SK-N-SH (cell line): ENCODE measurements at regions not wholly inside any gene's neighbourhood (a gene's known extent, or its start where the extent isn't known, plus 50 kb on each side); places are given as distances from the start of the nearest gene placed in this dataset.

Experiments used
- CTCF ChIA-PET: fragments of 300-600, 350-600 bp; formaldehyde crosslinking; extraction: SDS; loops from one replicate; lab custom pipeline; 2021; lab: Yijun Ruan, JAX
- POLR2A ChIA-PET: fragments of 350-600 bp; sonication (Branson Sonifier 250); formaldehyde crosslinking; extraction: SDS; loops from one replicate; lab custom pipeline; 2020; ENCODE audit warnings: antibody characterized with exemption, inconsistent platforms; lab: Yijun Ruan, JAX
- DNase-seq: peaks from one replicate; pipeline ENCODE4 v3.0.0; 2012
- H2AFZ ChIP-seq: fragments of 200-600 bp; sonication (generic); 2 replicates; pipeline ENCODE4 v1.8.1; 2016; ENCODE audit warnings: antibody characterized with exemption, mild to moderate bottlenecking, low read depth
- H3F3A ChIP-seq: fragments of 200-600 bp; sonication (generic); replicated peaks from 2 replicates; pipeline ENCODE3; 2016; ENCODE audit warnings: antibody characterized with exemption, mild to moderate bottlenecking; ENCODE audit not compliant: insufficient read depth
- H3K27ac ChIP-seq, 2 experiments: fragments of 200-500 bp in 1 of 2; fragments of 200-600 bp in 1 of 2; sonication (Bioruptor generic) in 1 of 2; sonication (generic), shearing (Covaris generic) in 1 of 2; 2 replicates each; pipeline versions ENCODE4 v1.5.1 to v1.6.1; 2014 to 2016; ENCODE audit warnings: low read depth in 2 of 2, inconsistent platforms in 1 of 2, low read length in 1 of 2, mild to moderate bottlenecking in 1 of 2, mixed read lengths in 1 of 2
- H3K27me3 ChIP-seq: fragments of 200-600 bp; sonication (generic), shearing (Covaris generic); 2 replicates; pipeline ENCODE4 v1.6.1; 2016; ENCODE audit warnings: mixed run types; ENCODE audit not compliant: insufficient read depth
- H3K36me3 ChIP-seq, 2 experiments: fragments of 200-500 bp in 1 of 2; fragments of 200-600 bp in 1 of 2; sonication (Bioruptor generic) in 1 of 2; sonication (generic) in 1 of 2; replicated peaks in 1 of 2; 2 replicates each; pipeline versions ENCODE3 to v1.5.1; 2014 to 2016; ENCODE audit warnings: low read length in 1 of 2, mild to moderate bottlenecking in 1 of 2; ENCODE audit not compliant: insufficient read depth in 2 of 2, control insufficient read depth in 1 of 2
- H3K4me1 ChIP-seq, 2 experiments: fragments of 200-500 bp in 1 of 2; fragments of 200-600 bp in 1 of 2; sonication (Bioruptor generic) in 1 of 2; sonication (generic), shearing (Covaris generic) in 1 of 2; 2 replicates each; pipeline versions ENCODE4 v1.5.1 to v1.6.1; 2014 to 2016; ENCODE audit warnings: low read depth in 1 of 2, low read length in 1 of 2, mixed run types in 1 of 2; ENCODE audit not compliant: insufficient read depth in 2 of 2, control insufficient read depth in 1 of 2
- H3K4me2 ChIP-seq: fragments of 200-600 bp; sonication (generic), shearing (Covaris generic); 2 replicates; pipeline ENCODE4 v1.6.1; 2017; ENCODE audit warnings: mixed run types
- H3K4me3 ChIP-seq, 2 experiments: fragments of 200-500 bp in 1 of 2; fragments of 200-600 bp in 1 of 2; sonication (Bioruptor generic) in 1 of 2; sonication (generic), shearing (Covaris generic) in 1 of 2; 2 replicates each; pipeline versions ENCODE4 v1.5.1 to v1.8.1; 2014 to 2016; ENCODE audit warnings: low read depth in 2 of 2, inconsistent platforms in 1 of 2, low read length in 1 of 2, mild to moderate bottlenecking in 1 of 2, mixed read lengths in 1 of 2, moderate library complexity in 1 of 2
- H3K79me2 ChIP-seq: fragments of 200-600 bp; sonication (generic); 2 replicates; pipeline ENCODE4 v1.8.1; 2017; ENCODE audit warnings: mild to moderate bottlenecking; ENCODE audit not compliant: insufficient read depth
- H3K9ac ChIP-seq: fragments of 200-600 bp; sonication (generic); 2 replicates; pipeline ENCODE4 v1.6.1; 2017; ENCODE audit warnings: mixed run types
- H3K9me2 ChIP-seq: fragments of 200-600 bp; sonication (generic); 2 replicates; pipeline ENCODE4 v1.6.1; 2017; ENCODE audit warnings: mixed run types
- H3K9me3 ChIP-seq: fragments of 200-600 bp; sonication (generic); 2 replicates; pipeline ENCODE4 v1.6.1; 2017; ENCODE audit warnings: mixed run types, mild to moderate bottlenecking, moderate library complexity
- H4K20me1 ChIP-seq: fragments of 200-600 bp; sonication (generic); 2 replicates; pipeline ENCODE4 v1.6.1; 2017; ENCODE audit warnings: mild to moderate bottlenecking, mixed run types; ENCODE audit not compliant: insufficient read depth
- CHD2 ChIP-seq: fragments of 150-350 bp; IDR thresholded peaks from 2 replicates; pipeline ENCODE4 v1.6.1; 2018; ENCODE audit warnings: low read length; ENCODE audit not compliant: partially characterized antibody
- ELF1 ChIP-seq: IDR thresholded peaks from 2 replicates; pipeline ENCODE4 v1.4.0; 2012
- EP300 ChIP-seq, 2 experiments: IDR thresholded peaks; 2 replicates each; pipeline versions ENCODE4 v1.4.0 to v1.6.1; 2012; ENCODE audit warnings: borderline replicate concordance in 1 of 2, low read depth in 1 of 2, low read length in 1 of 2
- FOXJ3 ChIP-seq: sonication (generic); formaldehyde crosslinking; IDR thresholded peaks from 2 replicates; pipeline ENCODE4 v1.5.1; 2020; ENCODE audit warnings: mild to moderate bottlenecking, missing genetic modification reagents
- FOXM1 ChIP-seq: IDR thresholded peaks from 2 replicates; pipeline ENCODE4 v1.4.0; 2012; ENCODE audit warnings: low read depth, mild to moderate bottlenecking
- GABPA ChIP-seq: IDR thresholded peaks from 2 replicates; pipeline ENCODE4 v1.4.0; 2012; ENCODE audit warnings: low read depth, mild to moderate bottlenecking
- JUND ChIP-seq: IDR thresholded peaks from 2 replicates; pipeline ENCODE4 v1.4.0; 2012
- MEF2A ChIP-seq: IDR thresholded peaks from 2 replicates; pipeline ENCODE4 v1.4.0; 2012; ENCODE audit warnings: low read depth, borderline replicate concordance
- MXI1 ChIP-seq: IDR thresholded peaks from 2 replicates; pipeline ENCODE4 v1.6.1; 2012; ENCODE audit warnings: mild to moderate bottlenecking, low read depth, low read length, improper control_type of control experiment
- NFIC ChIP-seq: IDR thresholded peaks from 2 replicates; pipeline ENCODE4 v1.4.0; 2012; ENCODE audit warnings: borderline replicate concordance
- NRF1 ChIP-seq: IDR thresholded peaks from 2 replicates; pipeline ENCODE4 v1.6.1; 2012; ENCODE audit warnings: low read depth, mild to moderate bottlenecking, low read length
- PBX3 ChIP-seq: IDR thresholded peaks from 2 replicates; pipeline ENCODE4; 2012
- POLR2AphosphoS5 ChIP-seq: IDR thresholded peaks from 2 replicates; pipeline ENCODE4 v1.6.1; 2012; ENCODE audit warnings: low read depth, low read length
- RAD21 ChIP-seq: IDR thresholded peaks from 2 replicates; pipeline ENCODE4 v1.6.1; 2012; ENCODE audit warnings: mild to moderate bottlenecking, low read length
- RCOR1 ChIP-seq: fragments of 150-350 bp; IDR thresholded peaks from 2 replicates; pipeline ENCODE4 v1.6.1; 2017; ENCODE audit warnings: antibody characterized with exemption, low read length
- RFX5 ChIP-seq: IDR thresholded peaks from 2 replicates; pipeline ENCODE4 v1.6.1; 2012; ENCODE audit warnings: mild to moderate bottlenecking, improper control_type of control experiment, low read length
- RXRA ChIP-seq: IDR thresholded peaks from 2 replicates; pipeline ENCODE4 v1.4.0; 2012; ENCODE audit warnings: low read depth, mild to moderate bottlenecking, borderline replicate concordance
- TAF1 ChIP-seq: IDR thresholded peaks from 2 replicates; pipeline ENCODE4 v1.6.1; 2012; ENCODE audit warnings: low read depth, mild to moderate bottlenecking, low read length, moderate library complexity, borderline replicate concordance
- TCF12 ChIP-seq: IDR thresholded peaks from 2 replicates; pipeline ENCODE4 v1.4.0; 2012
- YY1 ChIP-seq: IDR thresholded peaks from 2 replicates; pipeline ENCODE4 v1.4.0; 2012; ENCODE audit warnings: low read depth, mild to moderate bottlenecking
- WGBS: methylation state at CpG from one replicate; pipeline ENCODE4 v1.1.6; 2017; ENCODE audit warnings: low lambda C conversion rate; 5-methylcytosine and 5-hydroxymethylcytosine counted together
- TF ChIP-seq, protein P1 (sequence below): fragments of 150-350 bp; IDR thresholded peaks from 2 replicates; pipeline ENCODE4 v1.6.1; 2017; ENCODE audit warnings: antibody characterized with exemption, low read length, low read depth, borderline replicate concordance
- TF ChIP-seq, protein P2 (sequence below): fragments of 200-600 bp; sonication (generic); IDR thresholded peaks from 2 replicates; pipeline ENCODE4 v1.6.1; 2017; ENCODE audit warnings: antibody characterized with exemption, mild to moderate bottlenecking, moderate library complexity
- TF ChIP-seq, protein P3 (sequence below): IDR thresholded peaks from 2 replicates; pipeline ENCODE4 v1.6.1; 2012; ENCODE audit warnings: mild to moderate bottlenecking, low read depth, low read length, moderate library complexity

DNA sequence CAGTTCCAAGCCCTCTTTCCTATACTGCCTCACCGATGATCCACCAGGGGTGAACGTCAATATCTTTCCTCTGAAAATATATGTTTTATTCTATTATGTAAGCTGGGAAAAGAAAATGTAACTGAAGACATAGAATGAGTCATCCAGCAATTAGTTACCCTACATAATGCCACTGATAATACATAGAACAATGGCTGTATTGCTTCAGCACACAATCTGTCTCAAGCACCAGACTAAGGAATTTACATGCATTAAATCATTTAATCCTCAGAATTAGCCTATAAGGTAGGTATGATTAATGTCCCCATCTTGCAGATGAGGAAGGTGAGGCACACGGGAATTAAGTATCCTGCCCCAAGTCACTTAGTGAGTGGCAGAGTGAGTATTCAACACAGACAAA is 472.8 kb downstream of the TOX3 start:
- Histone ChIP-seq H3K27ac (no peak overlapping the region), H3K9ac (no peak overlapping the region), H3K4me1 (no peaks in the 10 kb centered on the region), H3K4me3 (no peak overlapping the region), H3K79me2 (no peaks in the 10 kb centered on the region), H3K36me3 (no peaks in the 10 kb centered on the region), H4K20me1 (no peaks in the 10 kb centered on the region), H3K9me3 (no peaks in the 10 kb centered on the region), H3K27me3 (no peaks in the 10 kb centered on the region), H3K4me2 (no peak overlapping the region), H3K9me2 (no peaks in the 10 kb centered on the region), H3F3A (no peaks in the 10 kb centered on the region), H2AFZ (no peak overlapping the region)
- 19% methylated on average over 3 of the region's 3 CpGs for WGBS
- ChIA-PET POLR2A (no interaction called here), CTCF (interaction anchor here (4.5 kb wide), 1 partner anchor 948 kb away, joined by 16 read pairs; no protein-coding TSS in a partner anchor)
- TF ChIP-seq NRF1 (no peak), RXRA (no peak), JUND (no peak), EP300 (IDR thresholded peaks at IDR 0.05; ENCODE audit: borderline replicate concordance in 1 of 2, low read depth in 1 of 2, low read length in 1 of 2) (no peak), TAF1 (no peak), MEF2A (no peak), ELF1 (no peak), CHD2 (no peak), YY1 (no peak), RCOR1 (no peak)
- TF ChIP-seq, protein P1, sequence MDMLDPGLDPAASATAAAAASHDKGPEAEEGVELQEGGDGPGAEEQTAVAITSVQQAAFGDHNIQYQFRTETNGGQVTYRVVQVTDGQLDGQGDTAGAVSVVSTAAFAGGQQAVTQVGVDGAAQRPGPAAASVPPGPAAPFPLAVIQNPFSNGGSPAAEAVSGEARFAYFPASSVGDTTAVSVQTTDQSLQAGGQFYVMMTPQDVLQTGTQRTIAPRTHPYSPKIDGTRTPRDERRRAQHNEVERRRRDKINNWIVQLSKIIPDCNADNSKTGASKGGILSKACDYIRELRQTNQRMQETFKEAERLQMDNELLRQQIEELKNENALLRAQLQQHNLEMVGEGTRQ = no peak
- DNase-seq = no peak

- H3K4me1 ChIP-seq = no peaks in the 10 kb centered on the region
- WGBS = 12% methylated on average over 3 of the region's 3 CpGs
- no peaks in the 10 kb centered on the region for H3F3A ChIP-seq
- POLR2A ChIA-PET = no interaction called here
- CTCF ChIA-PET = interaction anchor here (2.1 to 4.5 kb wide), 2 partner anchors 119 to 949 kb away, joined by 6 to 16 read pairs; no protein-coding TSS in a partner anchor
- H4K20me1 ChIP-seq = no peaks in the 10 kb centered on the region
- no peaks in the 10 kb centered on the region for H3K27me3 ChIP-seq
- H3K79me2 ChIP-seq = no peaks in the 10 kb centered on the region
- no peak overlapping the region for H2AFZ ChIP-seq
- H3K36me3 ChIP-seq = no peaks in the 10 kb centered on the region
- TF ChIP-seq FOXM1 = no peak
- no peak for TF ChIP-seq CHD2
- no peak for TF ChIP-seq POLR2AphosphoS5
- TF ChIP-seq, protein P2, sequence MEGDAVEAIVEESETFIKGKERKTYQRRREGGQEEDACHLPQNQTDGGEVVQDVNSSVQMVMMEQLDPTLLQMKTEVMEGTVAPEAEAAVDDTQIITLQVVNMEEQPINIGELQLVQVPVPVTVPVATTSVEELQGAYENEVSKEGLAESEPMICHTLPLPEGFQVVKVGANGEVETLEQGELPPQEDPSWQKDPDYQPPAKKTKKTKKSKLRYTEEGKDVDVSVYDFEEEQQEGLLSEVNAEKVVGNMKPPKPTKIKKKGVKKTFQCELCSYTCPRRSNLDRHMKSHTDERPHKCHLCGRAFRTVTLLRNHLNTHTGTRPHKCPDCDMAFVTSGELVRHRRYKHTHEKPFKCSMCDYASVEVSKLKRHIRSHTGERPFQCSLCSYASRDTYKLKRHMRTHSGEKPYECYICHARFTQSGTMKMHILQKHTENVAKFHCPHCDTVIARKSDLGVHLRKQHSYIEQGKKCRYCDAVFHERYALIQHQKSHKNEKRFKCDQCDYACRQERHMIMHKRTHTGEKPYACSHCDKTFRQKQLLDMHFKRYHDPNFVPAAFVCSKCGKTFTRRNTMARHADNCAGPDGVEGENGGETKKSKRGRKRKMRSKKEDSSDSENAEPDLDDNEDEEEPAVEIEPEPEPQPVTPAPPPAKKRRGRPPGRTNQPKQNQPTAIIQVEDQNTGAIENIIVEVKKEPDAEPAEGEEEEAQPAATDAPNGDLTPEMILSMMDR = no peak
- TF ChIP-seq RXRA = no peak
- TF ChIP-seq MXI1 = no peak
- TF ChIP-seq FOXJ3 (CRISPR knock-in tag) = no peak
- TF ChIP-seq JUND = no peak
- TF ChIP-seq TAF1 = no peak
- TF ChIP-seq NFIC = no peak
- TF ChIP-seq EP300 (IDR thresholded peaks at IDR 0.05; ENCODE audit: borderline replicate concordance in 1 of 2, low read depth in 1 of 2, low read length in 1 of 2) = no peak
- TF ChIP-seq TCF12 = no peak
- no peak for TF ChIP-seq PBX3
- TF ChIP-seq GABPA = no peak
- no peak for TF ChIP-seq RAD21
- TF ChIP-seq, protein P3, sequence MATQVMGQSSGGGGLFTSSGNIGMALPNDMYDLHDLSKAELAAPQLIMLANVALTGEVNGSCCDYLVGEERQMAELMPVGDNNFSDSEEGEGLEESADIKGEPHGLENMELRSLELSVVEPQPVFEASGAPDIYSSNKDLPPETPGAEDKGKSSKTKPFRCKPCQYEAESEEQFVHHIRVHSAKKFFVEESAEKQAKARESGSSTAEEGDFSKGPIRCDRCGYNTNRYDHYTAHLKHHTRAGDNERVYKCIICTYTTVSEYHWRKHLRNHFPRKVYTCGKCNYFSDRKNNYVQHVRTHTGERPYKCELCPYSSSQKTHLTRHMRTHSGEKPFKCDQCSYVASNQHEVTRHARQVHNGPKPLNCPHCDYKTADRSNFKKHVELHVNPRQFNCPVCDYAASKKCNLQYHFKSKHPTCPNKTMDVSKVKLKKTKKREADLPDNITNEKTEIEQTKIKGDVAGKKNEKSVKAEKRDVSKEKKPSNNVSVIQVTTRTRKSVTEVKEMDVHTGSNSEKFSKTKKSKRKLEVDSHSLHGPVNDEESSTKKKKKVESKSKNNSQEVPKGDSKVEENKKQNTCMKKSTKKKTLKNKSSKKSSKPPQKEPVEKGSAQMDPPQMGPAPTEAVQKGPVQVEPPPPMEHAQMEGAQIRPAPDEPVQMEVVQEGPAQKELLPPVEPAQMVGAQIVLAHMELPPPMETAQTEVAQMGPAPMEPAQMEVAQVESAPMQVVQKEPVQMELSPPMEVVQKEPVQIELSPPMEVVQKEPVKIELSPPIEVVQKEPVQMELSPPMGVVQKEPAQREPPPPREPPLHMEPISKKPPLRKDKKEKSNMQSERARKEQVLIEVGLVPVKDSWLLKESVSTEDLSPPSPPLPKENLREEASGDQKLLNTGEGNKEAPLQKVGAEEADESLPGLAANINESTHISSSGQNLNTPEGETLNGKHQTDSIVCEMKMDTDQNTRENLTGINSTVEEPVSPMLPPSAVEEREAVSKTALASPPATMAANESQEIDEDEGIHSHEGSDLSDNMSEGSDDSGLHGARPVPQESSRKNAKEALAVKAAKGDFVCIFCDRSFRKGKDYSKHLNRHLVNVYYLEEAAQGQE = no peak
- no peak for TF ChIP-seq RFX5
- TF ChIP-seq, all 33 proteins: peak for 0
- Histone ChIP-seq H3K27ac (no peak overlapping the region), H3K9ac (no peak overlapping the region), H3K4me3 (no peak overlapping the region), H3K9me2 (no peaks in the 10 kb centered on the region), H3K4me2 (no peak overlapping the region), H3K9me3 (no peaks in the 10 kb centered on the region)
- DNase-seq = no peak
Observed at GRCh38 chr16:52073024-52073423, 473.9 kb downstream of the TOX3 start.
